Brain microvascular endothelial cell (primary cell): ENCODE measurements at regions not wholly inside any gene's neighbourhood (a gene's known extent, or its start where the extent isn't known, plus 50 kb on each side); places are given as distances from the start of the nearest gene placed in this dataset.

Experiments
- DNase-seq: peaks from one replicate; pipeline ENCODE4 v3.0.0-alpha.2; 2020
- H3K27ac ChIP-seq: fragments of 250-450 bp; sonication (Bioruptor Pico); 2 replicates; pipeline ENCODE4 v1.5.1; 2020; ENCODE audit warnings: mild to moderate bottlenecking, moderate library complexity
- H3K27me3 ChIP-seq: fragments of 250-450 bp; sonication (Bioruptor Pico); replicated peaks from 2 replicates; pipeline ENCODE4 v1.5.1; 2020; ENCODE audit warnings: mild to moderate bottlenecking
- H3K36me3 ChIP-seq: fragments of 250-450 bp; sonication (Bioruptor Pico); replicated peaks from 2 replicates; pipeline ENCODE4 v1.5.1; 2020; ENCODE audit warnings: mild to moderate bottlenecking
- H3K4me3 ChIP-seq: 2 replicates; pipeline ENCODE4 v1.5.1; 2011; ENCODE audit warnings: low read depth, mild to moderate bottlenecking, control low read depth, low read length, moderate library complexity
- in situ Hi-C: cut with HindIII; loops from 2 replicates; pipeline ENCODE4 v1.10.0; 2017; ENCODE audit warnings: low sequenced_read_pairs, low pct_ligation_motif_present
- TF ChIP-seq, protein P1 (sequence below): IDR thresholded peaks from 2 replicates; pipeline ENCODE4 v1.5.1; 2011; ENCODE audit warnings: low read depth, mild to moderate bottlenecking, moderate library complexity, low read length, control low read depth, inconsistent platforms; ENCODE audit errors: missing control alignments

DNA sequence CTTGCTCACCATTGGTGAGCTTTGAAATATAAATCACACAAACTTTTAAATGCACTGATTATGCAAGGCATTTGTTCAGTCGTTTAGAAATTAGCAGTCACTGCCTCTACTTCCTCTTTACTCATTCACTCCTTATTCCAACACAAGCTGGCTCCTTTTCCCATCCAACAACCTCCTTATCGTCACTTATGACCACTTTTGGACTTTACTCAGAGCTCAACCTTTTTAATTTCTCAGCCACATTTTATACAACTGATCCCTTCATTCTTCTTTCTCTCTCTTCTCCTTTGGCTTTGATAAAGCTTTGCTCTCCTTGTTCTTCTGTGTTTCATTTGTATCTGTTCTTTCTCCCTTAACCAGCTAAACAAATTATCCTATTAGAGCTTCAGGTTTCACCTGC lies 126.4 kb upstream of the PLEKHA5 start:
- TF ChIP-seq, protein P1, sequence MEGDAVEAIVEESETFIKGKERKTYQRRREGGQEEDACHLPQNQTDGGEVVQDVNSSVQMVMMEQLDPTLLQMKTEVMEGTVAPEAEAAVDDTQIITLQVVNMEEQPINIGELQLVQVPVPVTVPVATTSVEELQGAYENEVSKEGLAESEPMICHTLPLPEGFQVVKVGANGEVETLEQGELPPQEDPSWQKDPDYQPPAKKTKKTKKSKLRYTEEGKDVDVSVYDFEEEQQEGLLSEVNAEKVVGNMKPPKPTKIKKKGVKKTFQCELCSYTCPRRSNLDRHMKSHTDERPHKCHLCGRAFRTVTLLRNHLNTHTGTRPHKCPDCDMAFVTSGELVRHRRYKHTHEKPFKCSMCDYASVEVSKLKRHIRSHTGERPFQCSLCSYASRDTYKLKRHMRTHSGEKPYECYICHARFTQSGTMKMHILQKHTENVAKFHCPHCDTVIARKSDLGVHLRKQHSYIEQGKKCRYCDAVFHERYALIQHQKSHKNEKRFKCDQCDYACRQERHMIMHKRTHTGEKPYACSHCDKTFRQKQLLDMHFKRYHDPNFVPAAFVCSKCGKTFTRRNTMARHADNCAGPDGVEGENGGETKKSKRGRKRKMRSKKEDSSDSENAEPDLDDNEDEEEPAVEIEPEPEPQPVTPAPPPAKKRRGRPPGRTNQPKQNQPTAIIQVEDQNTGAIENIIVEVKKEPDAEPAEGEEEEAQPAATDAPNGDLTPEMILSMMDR = no peak
- no peak overlapping the region for H3K27ac ChIP-seq
- no peak overlapping the region for H3K4me3 ChIP-seq
- no peaks in the 10 kb centered on the region for H3K27me3 ChIP-seq
- no peak for DNase-seq
- no peaks in the 10 kb centered on the region for H3K36me3 ChIP-seq
- in situ Hi-C loops = no loop called here

DNA sequence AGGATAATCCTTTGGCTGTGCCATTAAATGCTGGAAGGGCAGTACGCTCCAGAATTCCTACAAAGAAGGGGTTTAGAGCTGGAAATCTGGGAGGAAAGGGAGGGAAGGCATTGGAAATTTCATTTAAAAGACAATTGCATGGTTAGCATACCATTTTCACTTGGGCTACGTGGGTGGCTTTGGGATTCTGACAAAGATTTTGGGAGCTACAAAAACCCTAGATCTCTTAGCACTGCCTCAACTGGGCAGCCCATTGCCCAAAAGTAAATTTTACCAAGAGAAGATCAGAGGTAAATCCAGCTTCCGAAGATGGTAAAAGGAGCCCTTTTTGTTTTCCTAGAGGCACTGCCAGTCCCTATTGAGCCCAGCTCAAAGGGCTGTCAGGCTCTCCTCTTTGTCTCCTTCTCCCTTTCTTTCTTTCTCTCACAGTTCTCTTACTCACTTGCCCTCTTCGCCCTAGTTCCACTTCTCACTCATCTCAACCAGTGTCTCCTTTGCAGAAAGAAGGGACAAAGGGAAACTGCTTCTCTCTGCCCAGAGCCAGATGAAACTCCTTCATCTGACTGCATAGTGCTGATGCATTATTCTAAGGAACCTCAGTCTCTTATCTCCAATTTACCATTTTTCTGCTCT lies 125.4 kb upstream of the PLEKHA5 start:
- Histone ChIP-seq H3K27me3 (no peaks in the 10 kb centered on the region), H3K36me3 (no peaks in the 10 kb centered on the region), H3K4me3 (no peak overlapping the region), H3K27ac (no peak overlapping the region)
- DNase-seq = no peak
- in situ Hi-C loops = no loop called here
- TF ChIP-seq, protein P1 = no peak

DNA sequence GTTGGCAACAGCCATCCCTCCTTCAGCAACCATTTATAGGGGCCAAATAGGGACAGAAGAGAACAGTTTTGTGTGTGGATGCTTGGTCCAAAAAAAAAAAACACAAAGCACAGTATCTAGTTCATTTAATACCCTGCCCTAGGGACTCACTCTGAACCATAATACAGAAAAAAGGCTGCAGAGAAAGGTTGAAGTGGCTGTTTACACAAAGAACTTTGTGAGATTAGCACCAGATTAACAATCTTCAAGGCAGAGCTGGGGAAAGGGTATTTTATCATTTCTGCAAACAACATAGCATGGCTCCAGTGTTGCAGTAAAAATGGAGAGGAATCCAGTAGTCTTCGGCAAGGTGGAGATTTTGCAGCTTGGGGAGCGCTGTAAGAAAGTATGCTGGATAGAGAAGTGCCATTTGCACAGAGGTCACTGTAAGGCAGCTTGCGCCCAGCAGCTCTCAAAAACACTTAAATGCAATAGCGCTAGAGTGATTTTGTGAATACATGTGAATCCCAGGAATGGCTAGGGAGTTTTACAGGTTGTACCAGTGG lies 124.2 kb upstream of the PLEKHA5 start:
- TF ChIP-seq, protein P1 = no peak
- no peaks in the 10 kb centered on the region for H3K27me3 ChIP-seq
- no peaks in the 10 kb centered on the region for H3K36me3 ChIP-seq
- in situ Hi-C loops = no loop called here
- no peak for DNase-seq
- no peak overlapping the region for H3K27ac ChIP-seq
- no peak overlapping the region for H3K4me3 ChIP-seq

DNA sequence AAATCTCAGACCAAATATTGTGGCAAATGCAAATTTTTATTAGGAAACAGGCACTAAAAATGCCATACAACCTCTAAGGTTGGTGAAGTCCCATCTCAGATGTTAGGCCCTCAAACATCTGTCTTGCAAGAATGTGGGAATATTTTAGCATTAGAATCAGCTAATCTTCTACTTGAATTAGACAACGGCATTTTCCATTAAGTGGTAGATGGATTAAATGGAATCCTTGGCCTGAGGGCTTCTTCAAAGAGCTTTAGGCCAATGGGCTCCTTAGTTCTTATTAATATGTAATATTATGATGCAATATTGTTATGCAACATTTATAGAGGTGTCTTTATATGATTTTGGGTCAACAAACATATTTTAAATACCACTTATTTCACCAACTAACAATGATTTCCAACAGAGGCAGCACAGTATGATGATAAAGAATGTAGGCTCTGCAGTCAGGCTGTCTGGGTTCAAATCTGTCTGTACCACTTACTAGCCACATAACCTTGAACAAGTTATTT lies 122.9 kb upstream of the PLEKHA5 start:
- in situ Hi-C loops = no loop called here
- Histone ChIP-seq H3K4me3 (no peak overlapping the region), H3K27ac (no peak overlapping the region), H3K27me3 (no peaks in the 10 kb centered on the region), H3K36me3 (no peaks in the 10 kb centered on the region)
- no peak for DNase-seq
- TF ChIP-seq, protein P1 = no peak

DNA sequence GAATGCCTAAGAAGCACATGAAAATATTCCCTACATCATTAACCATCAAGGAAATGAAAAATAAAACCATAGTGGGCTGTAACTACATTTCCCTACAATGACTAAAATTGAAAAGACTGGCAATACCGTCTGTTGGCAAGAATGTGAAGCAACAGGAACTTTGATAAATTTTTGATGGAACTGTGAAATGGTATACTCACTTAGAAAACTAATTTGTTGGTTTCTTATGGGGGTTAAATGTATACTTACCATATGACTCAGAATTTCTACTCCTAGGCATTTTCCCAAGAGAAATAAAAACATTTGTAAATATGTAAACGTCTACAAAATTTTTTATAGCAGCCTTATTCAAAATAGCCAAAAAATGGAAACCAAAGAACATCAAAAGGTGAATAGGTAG lies 121.4 kb upstream of the PLEKHA5 start:
- Histone ChIP-seq H3K27ac (no peak overlapping the region), H3K36me3 (no peaks in the 10 kb centered on the region)

More for the DNA sequence above, 121.4 kb upstream of the PLEKHA5 start:
- TF ChIP-seq, protein P1 = no peak
- no peak for DNase-seq
- Histone ChIP-seq H3K4me3 (no peak overlapping the region), H3K27me3 (no peaks in the 10 kb centered on the region)
- in situ Hi-C loops = no loop called here
